NCI-H1417 (cell line): ENCODE measurements at regions not wholly inside any gene's neighbourhood (a gene's known extent, or its start where the extent isn't known, plus 50 kb on each side); places are given as distances from the start of the nearest gene placed in this dataset.
A peak's percentile ranks its signal among the peaks of the same experiment; 100 is the strongest.
"Not testable (repeated sequence)": the region's sequence is repeated elsewhere in the genome, so short reads cannot be mapped to it uniquely, and the experiment has no call there.

Source experiments
- DNase-seq, 3 experiments: peaks; one replicate each; lab custom pipeline; 2025; lab: John Stamatoyannopoulos, UW

DNA sequence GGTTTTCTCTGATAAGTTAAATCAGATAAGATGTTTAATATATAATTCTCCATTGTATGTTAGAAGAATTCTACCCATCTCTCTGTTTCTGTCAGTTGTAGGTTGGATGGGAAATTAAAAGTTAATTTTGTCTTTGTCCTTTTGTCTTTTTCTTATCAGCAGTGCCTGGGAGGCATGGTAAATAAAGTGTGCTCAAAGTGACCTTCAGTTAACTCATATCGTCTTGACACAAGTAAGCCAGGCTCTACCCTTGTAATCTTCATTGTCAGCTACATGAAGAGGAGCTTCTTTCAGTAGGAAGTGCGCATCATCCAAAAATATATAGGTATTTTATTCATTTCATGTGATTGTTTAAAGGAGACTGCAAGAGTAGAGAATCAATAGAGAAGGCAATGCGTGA is 138.9 kb upstream of the NRIP1 start:
- DNase-seq = no peak

- no peak for DNase-seq
These were observed 139.6 kb upstream of the NRIP1 start for GRCh38 chr21:15204140-15204969.

- no peak for DNase-seq
These were observed 140.1 kb upstream of the NRIP1 start for GRCh38 chr21:15204970-15205286.

DNA sequence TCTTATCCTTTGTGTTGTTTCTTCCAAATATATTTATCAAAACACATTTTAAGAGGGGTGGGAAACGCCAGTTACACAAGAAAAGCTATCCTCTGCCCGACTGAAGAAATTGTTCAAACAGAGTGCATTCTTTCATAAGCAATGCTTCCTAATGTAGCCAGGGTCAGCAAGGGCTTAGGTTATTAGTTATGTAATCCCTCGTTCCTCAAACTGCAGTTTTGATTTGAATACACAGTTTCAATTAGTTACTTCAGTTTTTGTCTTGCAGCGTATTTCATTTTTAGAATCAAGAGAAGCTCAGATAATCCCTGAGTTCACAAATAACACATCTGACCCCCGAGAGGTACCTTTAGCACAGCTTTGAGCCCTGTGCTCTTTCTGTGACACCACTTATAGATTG is 141.7 kb upstream of the NRIP1 start:
- no peak for DNase-seq

DNA sequence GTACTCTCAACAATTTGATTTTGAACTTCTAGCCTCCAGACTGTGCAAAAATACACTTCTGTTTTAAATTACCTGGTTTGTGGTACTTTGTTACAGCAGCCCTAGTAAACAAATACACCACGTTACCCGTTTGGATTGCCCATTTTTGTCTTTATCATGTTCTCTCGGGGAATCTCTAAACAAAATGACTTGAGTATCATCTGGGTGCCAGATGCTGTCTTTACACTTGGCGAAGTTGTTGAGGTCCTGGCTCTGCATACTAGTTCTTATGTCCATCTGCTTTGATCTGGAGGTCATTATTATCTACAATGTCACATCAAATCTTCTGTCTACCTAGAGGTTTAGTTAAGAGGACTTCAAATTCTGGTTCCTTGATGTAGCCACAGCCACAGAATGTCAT is 142.4 kb upstream of the NRIP1 start:
- no peak for DNase-seq

DNA sequence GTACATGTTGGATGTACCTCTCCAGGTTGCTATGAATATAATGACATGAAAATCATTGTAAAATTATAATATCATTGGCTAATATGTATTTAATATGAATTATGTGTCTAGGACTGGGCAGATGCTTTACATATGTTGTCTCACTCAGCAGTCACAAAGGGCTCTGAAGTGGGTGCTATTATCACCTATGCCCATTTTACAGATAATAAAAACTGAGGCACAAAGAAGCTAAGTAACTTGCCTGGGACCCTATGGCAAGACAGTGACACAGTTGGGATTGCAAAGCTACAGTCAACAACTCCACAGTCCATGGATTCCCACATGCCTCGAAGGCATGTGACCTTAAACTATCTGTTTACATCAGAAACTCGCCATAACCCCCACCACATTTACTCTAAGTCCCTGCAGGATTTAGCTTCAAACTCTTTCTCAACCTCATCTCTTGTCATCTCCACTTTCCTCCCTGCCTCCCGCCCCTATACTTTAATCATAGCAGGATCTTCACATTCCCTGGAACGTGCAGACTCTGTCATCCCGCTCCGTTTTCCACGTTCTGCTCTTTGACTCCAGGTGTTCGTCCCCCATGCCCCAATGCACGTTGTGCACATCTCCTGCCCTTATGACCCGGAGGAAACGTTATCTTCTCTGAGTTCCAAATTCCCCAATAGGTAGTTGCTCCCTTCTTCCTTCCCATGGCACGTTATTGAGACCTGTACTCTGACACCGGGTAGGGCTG is 143.0 kb upstream of the NRIP1 start:
- DNase-seq = no peak

DNA sequence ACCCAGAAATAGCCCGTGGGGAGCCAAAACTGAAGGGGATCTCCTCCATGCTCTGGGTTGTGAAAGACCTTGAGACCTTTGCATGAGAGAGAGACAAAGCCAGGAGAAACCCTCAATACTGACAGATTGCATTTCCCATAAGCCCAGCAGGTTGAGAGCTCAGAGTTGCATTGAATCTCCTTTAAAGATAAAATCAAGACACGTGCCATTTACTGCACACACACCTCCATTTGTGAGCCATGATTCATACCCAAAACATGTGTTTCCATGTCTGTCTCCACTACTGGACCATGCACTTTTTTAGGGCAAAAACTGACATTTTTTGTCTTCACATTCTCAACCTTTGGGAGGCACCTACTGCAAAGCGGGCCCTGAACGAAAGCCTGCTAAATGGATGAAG is 144.0 kb upstream of the NRIP1 start:
- no peak for DNase-seq

GRCh38 chr21:15209224-15209623 is 144.4 kb upstream of the NRIP1 start:
- no peak for DNase-seq

DNA sequence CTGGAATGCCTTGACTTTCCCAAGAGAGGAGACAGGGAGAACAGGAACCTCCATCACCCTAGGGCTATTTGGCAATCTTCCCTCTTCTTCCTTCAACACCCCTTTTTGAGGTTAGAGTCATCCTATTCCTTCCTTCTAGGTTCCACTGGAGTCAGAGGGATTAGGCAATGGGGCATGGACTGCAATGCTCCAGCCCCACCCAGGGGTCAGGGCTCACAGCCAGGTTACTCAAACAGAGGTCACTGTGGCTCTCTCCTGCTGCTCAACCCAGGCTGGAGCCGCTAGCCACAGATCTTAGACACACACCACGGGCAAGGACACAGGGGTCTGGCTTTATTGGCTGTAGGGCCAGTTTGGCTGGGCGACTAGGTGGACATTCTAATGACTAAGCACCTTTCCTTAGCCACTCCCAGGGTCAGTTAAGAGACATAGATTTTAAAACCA is 145.5 kb upstream of the NRIP1 start:
- DNase-seq = no peak

- no peak for DNase-seq
These were observed 146.8 kb upstream of the NRIP1 start for GRCh38 chr21:15211491-15212133.

GRCh38 chr21:15212206-15212605 is 147.4 kb upstream of the NRIP1 start:
- DNase-seq = no peak

DNA sequence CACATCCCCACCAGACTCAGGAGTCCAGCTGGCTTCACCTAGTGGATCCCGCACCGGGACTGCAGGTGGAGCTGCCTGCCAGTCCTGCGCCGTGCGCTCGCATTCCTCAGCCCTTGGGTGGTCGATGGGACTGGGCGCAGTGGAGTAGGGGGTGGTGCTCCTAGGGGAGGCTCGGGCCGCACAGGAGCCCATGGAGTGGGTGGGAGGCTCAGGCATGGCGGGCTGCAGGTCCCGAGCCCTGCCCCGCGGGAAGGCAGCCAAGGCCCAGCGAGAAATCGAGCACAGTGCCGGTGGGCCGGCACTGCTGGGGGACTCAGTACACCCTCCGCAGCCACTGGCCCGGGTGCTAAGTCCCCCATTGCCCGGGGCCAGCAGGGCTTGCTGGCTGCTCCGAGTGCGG is 153.7 kb upstream of the NRIP1 start:
- not testable (repeated sequence) for DNase-seq

DNA sequence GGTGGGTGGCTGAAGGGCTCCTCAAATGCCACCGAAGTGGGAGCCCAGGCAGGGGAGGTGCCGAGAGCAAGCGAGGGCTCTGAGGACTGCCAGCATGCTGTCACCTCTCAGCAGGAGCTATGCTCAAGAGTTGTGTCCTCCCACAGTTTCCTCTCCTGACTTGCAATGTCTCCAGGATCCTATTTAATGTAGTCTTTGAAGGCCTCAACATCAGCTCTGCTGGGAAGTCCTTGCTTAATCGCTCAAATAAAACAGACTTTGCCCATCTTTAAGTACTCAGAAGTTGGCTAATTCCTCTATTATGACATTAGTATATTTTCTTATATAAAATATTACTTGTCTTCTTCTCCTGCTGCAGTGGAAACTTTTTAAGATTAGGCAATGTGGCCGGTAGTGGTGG is 154.2 kb upstream of the NRIP1 start:
- no peak for DNase-seq

DNA sequence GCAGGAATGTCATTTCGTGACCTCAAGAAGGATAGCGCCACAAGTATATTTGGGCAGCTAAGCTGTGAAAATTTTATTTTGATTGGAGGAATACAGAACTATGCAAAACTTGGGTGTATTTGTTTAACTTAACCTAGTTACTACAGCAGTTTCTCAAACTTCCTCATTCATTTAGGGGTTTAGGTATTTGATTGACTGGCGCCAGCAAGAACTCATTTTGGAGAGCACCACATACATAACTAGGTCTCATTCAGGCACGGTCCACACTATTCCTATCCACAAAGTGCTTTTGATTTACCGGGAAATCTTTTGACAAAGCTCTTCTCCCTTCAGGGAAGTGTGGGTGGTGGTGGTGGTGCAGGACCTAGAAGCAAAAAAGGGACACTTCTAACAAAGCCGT is 155.1 kb upstream of the NRIP1 start:
- DNase-seq = no peak

GRCh38 chr21:15221799-15222386 is 157.1 kb upstream of the NRIP1 start:
- peak in 2 of 3 experiments; percentile 41 to 78 for DNase-seq

- no peak for DNase-seq
These were observed 157.9 kb upstream of the NRIP1 start for GRCh38 chr21:15222707-15223106.

DNA sequence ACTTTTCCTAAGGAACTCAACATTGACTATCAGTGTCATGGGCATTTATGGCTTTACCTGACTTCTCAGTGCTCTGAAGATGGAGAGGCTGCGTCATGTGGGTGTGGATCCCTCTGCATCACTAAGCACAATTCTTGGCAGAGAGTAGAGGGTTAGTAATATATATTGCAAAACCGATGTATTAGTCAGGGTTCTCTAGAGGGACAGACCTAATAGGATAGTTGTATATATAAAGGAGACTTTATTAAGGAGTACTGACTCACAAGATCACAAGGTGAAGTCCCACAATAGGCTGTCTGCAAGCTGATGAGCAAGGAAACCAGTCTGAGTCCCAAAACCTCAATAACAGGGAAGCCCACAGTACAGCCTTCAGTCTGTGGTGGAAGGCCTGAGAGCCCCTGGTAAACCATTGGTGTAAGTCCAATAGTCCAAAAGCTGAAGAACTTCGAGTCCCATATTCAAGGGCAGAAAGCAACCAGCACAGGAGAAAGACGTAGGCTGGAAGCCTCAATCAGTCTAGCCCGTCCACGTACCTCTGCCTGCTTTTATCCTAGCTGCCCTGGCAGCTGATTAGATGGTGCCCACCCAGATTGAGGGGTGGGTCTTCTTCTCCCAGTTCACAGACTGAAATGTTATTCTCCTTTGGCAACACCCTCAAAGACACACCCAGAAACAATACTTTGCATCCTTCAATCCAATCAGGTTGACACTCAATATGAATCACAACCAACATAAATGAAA is 159.7 kb upstream of the NRIP1 start:
- DNase-seq = no peak

GRCh38 chr21:15227919-15228318 is 163.1 kb upstream of the NRIP1 start:
- DNase-seq = no peak

GRCh38 chr21:15229390-15229789 is 164.6 kb upstream of the NRIP1 start:
- no peak for DNase-seq

- DNase-seq = no peak
These were observed 168.8 kb upstream of the NRIP1 start for GRCh38 chr21:15233611-15234010.

GRCh38 chr21:15236111-15236510 is 171.3 kb upstream of the NRIP1 start:
- DNase-seq = no peak

- DNase-seq = no peak
These were observed 176.0 kb upstream of the NRIP1 start for GRCh38 chr21:15240848-15241247.
